ENCODE measurements at regions not wholly inside any gene's neighbourhood (a gene's known extent, or its start where the extent isn't known, plus 50 kb on each side); places are given as distances from the start of the nearest gene placed in this dataset.

DNA sequence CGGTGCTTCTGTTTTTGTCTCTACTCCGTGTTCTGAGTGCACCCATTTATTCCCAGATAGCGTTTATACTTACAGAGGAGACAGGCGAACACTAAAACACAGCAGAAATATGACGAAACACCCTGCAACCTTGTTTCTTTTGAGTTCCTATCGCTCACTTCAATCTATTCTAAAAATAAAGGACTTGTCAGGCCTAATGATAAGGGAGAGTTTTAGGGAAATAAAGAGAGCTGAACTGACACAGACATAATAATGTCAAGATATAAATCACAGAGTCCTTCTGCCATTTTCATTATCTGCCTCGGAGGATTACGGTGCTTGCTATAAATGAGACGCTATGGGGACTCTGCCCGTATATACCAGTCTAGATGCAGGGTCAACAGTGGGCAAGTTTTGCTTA lies 659.7 kb upstream of the SALL3 start:
- DNase-seq = no peak
- Histone ChIP-seq H3K4me3 (no peak overlapping the region), H3K27me3 (no peaks in the 10 kb centered on the region), H3K4me1 (no peaks in the 10 kb centered on the region), H3K9me3 (no peaks in the 10 kb centered on the region), H3K27ac (no peak overlapping the region), H3K36me3 (no peaks in the 10 kb centered on the region)
- intact Hi-C loops (cut with DNase I; ENCODE audit: low total_unique reads) = no loop called here
- TF ChIP-seq, protein P1, sequence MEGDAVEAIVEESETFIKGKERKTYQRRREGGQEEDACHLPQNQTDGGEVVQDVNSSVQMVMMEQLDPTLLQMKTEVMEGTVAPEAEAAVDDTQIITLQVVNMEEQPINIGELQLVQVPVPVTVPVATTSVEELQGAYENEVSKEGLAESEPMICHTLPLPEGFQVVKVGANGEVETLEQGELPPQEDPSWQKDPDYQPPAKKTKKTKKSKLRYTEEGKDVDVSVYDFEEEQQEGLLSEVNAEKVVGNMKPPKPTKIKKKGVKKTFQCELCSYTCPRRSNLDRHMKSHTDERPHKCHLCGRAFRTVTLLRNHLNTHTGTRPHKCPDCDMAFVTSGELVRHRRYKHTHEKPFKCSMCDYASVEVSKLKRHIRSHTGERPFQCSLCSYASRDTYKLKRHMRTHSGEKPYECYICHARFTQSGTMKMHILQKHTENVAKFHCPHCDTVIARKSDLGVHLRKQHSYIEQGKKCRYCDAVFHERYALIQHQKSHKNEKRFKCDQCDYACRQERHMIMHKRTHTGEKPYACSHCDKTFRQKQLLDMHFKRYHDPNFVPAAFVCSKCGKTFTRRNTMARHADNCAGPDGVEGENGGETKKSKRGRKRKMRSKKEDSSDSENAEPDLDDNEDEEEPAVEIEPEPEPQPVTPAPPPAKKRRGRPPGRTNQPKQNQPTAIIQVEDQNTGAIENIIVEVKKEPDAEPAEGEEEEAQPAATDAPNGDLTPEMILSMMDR (IDR thresholded peaks at IDR 0.05) = no peak

DNA sequence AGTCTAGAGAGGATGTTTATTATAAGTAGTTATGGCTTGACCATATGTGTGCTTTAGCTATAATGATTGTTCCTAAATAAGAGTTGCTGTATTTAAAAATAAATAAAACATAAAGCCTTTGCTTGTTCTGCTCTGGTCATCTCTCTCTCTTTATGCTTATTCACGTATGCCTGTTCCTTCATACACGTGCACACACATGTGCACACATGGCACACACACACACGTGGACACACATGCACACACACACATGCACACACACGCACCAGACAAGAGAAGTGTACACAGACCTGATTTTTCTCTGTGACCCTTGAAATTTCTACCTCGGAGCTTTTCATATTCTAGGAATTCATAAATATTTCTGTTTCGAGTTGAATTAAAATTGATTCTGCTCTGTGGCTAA lies 658.2 kb upstream of the SALL3 start:
- Histone ChIP-seq H3K36me3 (no peaks in the 10 kb centered on the region), H3K27me3 (no peaks in the 10 kb centered on the region), H3K9me3 (no peaks in the 10 kb centered on the region), H3K4me3 (no peak overlapping the region), H3K27ac (no peak overlapping the region), H3K4me1 (no peaks in the 10 kb centered on the region)
- intact Hi-C loops (cut with DNase I; ENCODE audit: low total_unique reads) = no loop called here
- DNase-seq = no peak
- TF ChIP-seq, protein P1 (IDR thresholded peaks at IDR 0.05) = no peak

DNA sequence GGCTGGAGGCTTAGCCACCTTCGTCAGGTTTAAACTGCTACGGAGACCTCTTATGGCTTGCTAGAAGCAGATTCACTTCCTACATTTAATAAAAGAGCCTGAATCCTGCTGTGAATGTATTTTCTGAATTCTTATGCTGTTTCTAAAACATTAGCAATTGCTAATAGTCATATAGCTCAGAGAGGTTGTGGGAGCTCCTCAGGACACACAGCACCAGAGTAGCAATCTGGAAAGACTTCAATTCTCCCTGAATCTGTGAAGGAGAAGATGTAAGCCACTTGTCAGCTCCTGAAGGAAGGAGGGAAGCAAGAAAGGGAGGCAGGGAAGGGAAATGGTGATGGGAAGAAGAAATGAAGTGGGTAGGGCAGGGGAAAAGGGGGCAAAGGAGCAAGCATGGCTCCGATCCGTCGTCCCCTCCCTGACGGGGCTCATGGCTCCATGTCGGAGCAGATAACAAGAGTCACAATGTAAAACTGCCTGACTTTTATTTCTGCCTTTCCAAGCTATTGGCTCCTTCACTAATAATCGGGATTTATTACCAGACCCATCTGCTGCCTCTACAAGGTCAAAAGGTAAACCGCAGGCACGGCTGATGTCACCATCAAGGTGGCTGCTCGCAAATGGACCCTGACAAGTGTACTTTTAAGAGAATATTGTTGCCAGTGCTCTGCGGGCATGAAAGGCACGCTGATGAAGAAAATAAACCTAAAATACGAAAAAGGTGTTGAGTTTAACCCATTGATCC lies 656.0 kb upstream of the SALL3 start:
- intact Hi-C loops (cut with DNase I; ENCODE audit: low total_unique reads) = no loop called here
- DNase-seq = no peak
- H3K36me3 ChIP-seq = no peaks in the 10 kb centered on the region

DNA sequence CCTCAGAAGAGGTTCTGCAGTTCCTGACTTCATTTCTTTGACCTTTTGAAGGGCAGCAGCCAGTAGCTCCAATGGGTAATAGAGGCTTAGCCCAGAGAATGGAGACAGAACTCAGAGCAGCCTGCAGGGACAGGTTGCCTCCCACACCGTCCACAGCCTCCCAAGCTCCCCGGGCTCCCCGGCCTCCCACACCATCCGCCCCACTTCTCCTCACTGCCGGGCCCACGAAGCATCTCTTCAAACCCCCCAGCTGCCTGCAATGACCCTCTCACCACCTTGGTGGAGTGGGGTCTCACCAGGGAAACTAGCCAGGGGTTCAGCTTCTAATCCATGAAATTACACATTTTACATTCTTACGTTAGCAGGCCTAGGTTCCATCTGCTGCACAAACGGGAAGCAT lies 652.0 kb upstream of the SALL3 start:
- TF ChIP-seq, protein P1 (IDR thresholded peaks at IDR 0.05) = no peak
- intact Hi-C loops (cut with DNase I; ENCODE audit: low total_unique reads) = no loop called here
- Histone ChIP-seq H3K4me1 (no peaks in the 10 kb centered on the region), H3K9me3 (no peaks in the 10 kb centered on the region), H3K36me3 (no peaks in the 10 kb centered on the region), H3K4me3 (no peak overlapping the region), H3K27ac (no peak overlapping the region), H3K27me3 (no peaks in the 10 kb centered on the region)
- DNase-seq = no peak

More for the DNA sequence above, 656.0 kb upstream of the SALL3 start:
- H3K4me1 ChIP-seq = no peaks in the 10 kb centered on the region
- H3K27me3 ChIP-seq = no peaks in the 10 kb centered on the region
- no peak overlapping the region for H3K4me3 ChIP-seq
- no peak overlapping the region for H3K27ac ChIP-seq
- TF ChIP-seq, protein P1 (IDR thresholded peaks at IDR 0.05) = no peak
- H3K9me3 ChIP-seq = no peaks in the 10 kb centered on the region

DNA sequence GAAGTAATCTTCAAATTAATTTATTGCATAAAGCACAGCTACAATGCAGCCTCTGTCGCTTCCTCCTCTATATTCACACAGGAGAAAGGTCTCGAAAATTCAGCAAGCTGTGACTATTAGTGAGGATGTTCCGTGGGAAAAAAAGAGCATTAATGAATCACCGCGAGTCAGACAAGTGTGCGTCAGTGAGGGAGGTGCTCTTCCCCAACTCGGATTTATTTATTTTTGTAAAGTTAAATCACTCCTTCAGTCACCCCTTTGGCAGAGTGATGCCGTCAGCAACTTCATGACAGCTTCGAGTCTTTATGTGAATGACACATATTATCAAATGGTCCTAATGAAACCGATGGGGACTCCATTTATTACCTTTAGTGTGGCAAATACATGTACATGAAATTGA lies 648.9 kb upstream of the SALL3 start:
- Histone ChIP-seq H3K27me3 (no peaks in the 10 kb centered on the region), H3K4me1 (no peaks in the 10 kb centered on the region), H3K4me3 (no peak overlapping the region), H3K36me3 (no peaks in the 10 kb centered on the region), H3K9me3 (no peaks in the 10 kb centered on the region), H3K27ac (no peak overlapping the region)
- intact Hi-C loops (cut with DNase I; ENCODE audit: low total_unique reads) = no loop called here
- TF ChIP-seq, protein P1 (IDR thresholded peaks at IDR 0.05) = no peak
- DNase-seq = no peak

DNA sequence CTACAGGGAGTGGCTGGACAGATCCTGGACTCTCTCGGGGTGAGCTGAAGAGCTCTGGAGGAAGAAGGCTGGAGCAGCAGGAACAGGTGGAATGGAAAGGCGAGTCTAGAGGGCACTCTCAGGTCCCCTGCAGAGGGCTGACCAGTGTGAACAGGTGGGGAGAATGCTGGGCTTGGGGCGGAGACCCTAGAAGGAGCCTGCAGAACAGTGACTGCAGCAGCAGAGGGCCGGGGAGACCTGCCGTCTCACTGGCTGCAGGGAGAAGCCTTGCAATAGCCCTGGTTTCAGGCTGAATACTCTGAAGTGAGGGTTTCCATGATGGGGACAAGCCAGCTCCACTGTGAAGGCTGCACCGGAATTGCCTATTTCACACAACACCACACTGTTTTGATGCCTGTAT lies 626.7 kb upstream of the SALL3 start:
- no peak for DNase-seq
- no peaks in the 10 kb centered on the region for H3K36me3 ChIP-seq
- TF ChIP-seq, protein P1 (IDR thresholded peaks at IDR 0.05) = no peak

More for the DNA sequence above, 626.7 kb upstream of the SALL3 start:
- H3K27ac ChIP-seq = no peak overlapping the region
- no peak overlapping the region for H3K4me3 ChIP-seq
- H3K4me1 ChIP-seq = no peaks in the 10 kb centered on the region
- H3K27me3 ChIP-seq = no peaks in the 10 kb centered on the region
- intact Hi-C loops (cut with DNase I; ENCODE audit: low total_unique reads) = no loop called here
- H3K9me3 ChIP-seq = no peaks in the 10 kb centered on the region
